A549 (cell line): ENCODE measurements at regions not wholly inside any gene's neighbourhood (a gene's known extent, or its start where the extent isn't known, plus 50 kb on each side); places are given as distances from the start of the nearest gene placed in this dataset.

ENCODE experiments used
- BHLHE40 ChIP-seq: IDR thresholded peaks from 2 replicates; pipeline ENCODE4 v1.6.1; 2012; ENCODE audit warnings: low read depth, low read length, inconsistent platforms
- CHD2 ChIP-seq: fragments of 150-350 bp; IDR thresholded peaks from 2 replicates; pipeline ENCODE4 v1.6.1; 2014; ENCODE audit warnings: low read length; ENCODE audit not compliant: partially characterized antibody
- CTCF ChIP-seq: fragments of >200 bp; sonication (Bioruptor Twin); formaldehyde crosslinking; IDR thresholded peaks from 3 replicates; pipeline ENCODE4 v1.5.1; 2016
- E2F6 ChIP-seq: IDR thresholded peaks from 2 replicates; pipeline ENCODE4 v1.6.1; 2012; ENCODE audit warnings: low read depth, borderline replicate concordance
- MAFK ChIP-seq: fragments of 450-650 bp; IDR thresholded peaks from 2 replicates; pipeline ENCODE4 v1.6.1; 2014; ENCODE audit not compliant: partially characterized antibody
- MAX ChIP-seq: IDR thresholded peaks from 2 replicates; pipeline ENCODE4 v1.6.1; 2012
- POLR2A ChIP-seq: IDR thresholded peaks from 2 replicates; pipeline ENCODE4 v1.6.1; 2012; ENCODE audit warnings: mild to moderate bottlenecking, low read length
- RAD21 ChIP-seq, 2 experiments: fragments of >200 bp in 1 of 2; sonication (Bioruptor Twin) in 1 of 2; formaldehyde crosslinking in 1 of 2; IDR thresholded peaks in 1 of 2; conservative IDR thresholded peaks in 1 of 2; 2 replicates in 1 of 2; 3 replicates in 1 of 2; pipeline ENCODE4 v1.6.1; 2012 to 2018; ENCODE audit warnings: inconsistent platforms in 1 of 2
- SMC3 ChIP-seq: fragments of >200 bp; sonication (Bioruptor Twin); formaldehyde crosslinking; IDR thresholded peaks from 3 replicates; pipeline ENCODE4 v1.6.1; 2018; ENCODE audit warnings: inconsistent platforms

- TF ChIP-seq E2F6 (no peak), POLR2A (no peak), CTCF (no peak), BHLHE40 (no peak), CHD2 (no peak), RAD21 (conservative IDR thresholded peaks at IDR 0.05 in 1 of 2, IDR thresholded peaks at IDR 0.05 in 1 of 2) (no peak), MAFK (no peak), SMC3 (no peak), MAX (no peak)
These were observed 114.2 kb downstream of the C12orf75 start for GRCh38 chr12:105444653-105445102.
